OCI-LY7 (cell line): ENCODE measurements at regions not wholly inside any gene's neighbourhood (a gene's known extent, or its start where the extent isn't known, plus 50 kb on each side); places are given as distances from the start of the nearest gene placed in this dataset.

Experiments
- BruUV-seq: library from RNA; stranded (reverse); fragments of 400-500 nt; replicated peaks from 2 replicates; lab custom pipeline; 2021; lab: Mats Ljungman, UMichigan
- CTCF ChIA-PET: fragments of 300-600 bp; sonication (Branson Sonifier 250); formaldehyde crosslinking; loops from one replicate; lab custom pipeline; 2022; ENCODE audit warnings: antibody characterized with exemption; ENCODE audit not compliant: unreplicated experiment; lab: Charles Lee
- POLR2A ChIA-PET: fragments of 300-600 bp; sonication (Branson Sonifier 250); formaldehyde crosslinking; loops from one replicate; lab custom pipeline; 2022; ENCODE audit warnings: antibody characterized with exemption; lab: Charles Lee
- DNase-seq: peaks from one replicate; pipeline ENCODE4 v3.0.0-alpha.2; 2015; ENCODE audit warnings: low spot score
- H2AFZ ChIP-seq: fragments of 200-600 bp; sonication (generic), shearing (Covaris generic); 2 replicates; pipeline ENCODE4 v1.6.1; 2014; ENCODE audit warnings: mild to moderate bottlenecking, antibody characterized with exemption, low read length, moderate library complexity
- H3K27ac ChIP-seq: fragments of 200-600 bp; sonication (generic); 2 replicates; pipeline ENCODE4 v1.5.1; 2014; ENCODE audit warnings: mixed run types, low read depth, mild to moderate bottlenecking, moderate library complexity, low read length, inconsistent platforms; ENCODE audit not compliant: poor library complexity, severe bottlenecking
- H3K36me3 ChIP-seq: fragments of 200-600 bp; sonication (generic); 2 replicates; pipeline ENCODE4 v1.6.1; 2014; ENCODE audit warnings: mild to moderate bottlenecking, antibody characterized with exemption, low read length, moderate library complexity, mixed read lengths; ENCODE audit not compliant: insufficient read depth
- H3K4me1 ChIP-seq: fragments of 200-600 bp; sonication (generic); 2 replicates; pipeline ENCODE4 v1.5.1; 2014; ENCODE audit warnings: mild to moderate bottlenecking, low read length; ENCODE audit not compliant: insufficient read depth, poor library complexity, severe bottlenecking
- H3K4me2 ChIP-seq: fragments of 200-600 bp; sonication (generic); 2 replicates; pipeline ENCODE4 v1.6.1; 2014; ENCODE audit warnings: mild to moderate bottlenecking, low read length
- H3K4me3 ChIP-seq: fragments of 200-600 bp; sonication (generic); 2 replicates; pipeline ENCODE4 v1.5.1; 2014; ENCODE audit warnings: mild to moderate bottlenecking, low read depth, low read length; ENCODE audit not compliant: poor library complexity, severe bottlenecking
- H3K79me2 ChIP-seq: fragments of 200-600 bp; sonication (generic); 2 replicates; pipeline ENCODE4 v1.6.1; 2016; ENCODE audit warnings: low read depth, mild to moderate bottlenecking, low read length, moderate library complexity, mixed read lengths; ENCODE audit not compliant: insufficient read depth
- H3K9me2 ChIP-seq: fragments of 200-600 bp; sonication (generic); 2 replicates; pipeline ENCODE4 v1.6.1; 2016; ENCODE audit warnings: mild to moderate bottlenecking, low read length, mixed read lengths; ENCODE audit not compliant: insufficient read depth
- H3K9me3 ChIP-seq: fragments of 200-600 bp; sonication (generic); 2 replicates; pipeline ENCODE4 v1.6.1; 2014; ENCODE audit warnings: mild to moderate bottlenecking, mixed run types, low read length, mixed read lengths
- H4K20me1 ChIP-seq: fragments of 200-600 bp; sonication (generic); 2 replicates; pipeline ENCODE4 v1.6.1; 2014; ENCODE audit warnings: mild to moderate bottlenecking, antibody characterized with exemption, low read length, moderate library complexity, mixed read lengths; ENCODE audit not compliant: insufficient read depth
- CTCF ChIP-seq: fragments of 200-600 bp; sonication (generic); conservative IDR thresholded peaks from 2 replicates; pipeline ENCODE4 v1.5.1; 2014; ENCODE audit warnings: mild to moderate bottlenecking, antibody characterized with exemption, low read length, moderate library complexity, mixed read lengths
- EZH2phosphoT487 ChIP-seq: fragments of 200-600 bp; sonication (generic); IDR thresholded peaks from 2 replicates; pipeline ENCODE4 v1.6.1; 2018; ENCODE audit warnings: low read depth, borderline replicate concordance, mild to moderate bottlenecking, mixed run types, antibody characterized with exemption, low read length, moderate library complexity, mixed read lengths
- intact Hi-C: fragments of 100-400 bp; cut with micrococcal nuclease; formaldehyde crosslinking; loops from one replicate; pipeline ENCODE4 v1.10.0; 2022; ENCODE audit not compliant: unreplicated experiment

- Histone ChIP-seq H2AFZ (no peak overlapping the region), H4K20me1 (no peaks in the 10 kb centered on the region), H3K9me2 (no peaks in the 10 kb centered on the region), H3K4me3 (no peak overlapping the region), H3K36me3 (no peaks in the 10 kb centered on the region), H3K4me2 (no peak overlapping the region), H3K9me3 (peaks cover 29% of the 10 kb centered on the region), H3K4me1 (no peaks in the 10 kb centered on the region), H3K79me2 (no peaks in the 10 kb centered on the region), H3K27ac (no peak overlapping the region)
- TF ChIP-seq CTCF (no peak), EZH2phosphoT487 (no peak)
- no peak for DNase-seq
- ChIA-PET POLR2A (no interaction called here), CTCF (no interaction called here)
- intact Hi-C loops, result no loop called here
- BruUV-seq, result no TSS peak
Observed at GRCh38 chr21:24671901-24672300, 935.4 kb downstream of the MRPL39 start.

- H3K36me3 ChIP-seq, result no peaks in the 10 kb centered on the region
- no peaks in the 10 kb centered on the region for H3K79me2 ChIP-seq
- BruUV-seq, result no TSS peak
- no peak overlapping the region for H2AFZ ChIP-seq
- no peak overlapping the region for H3K4me3 ChIP-seq
- no peaks in the 10 kb centered on the region for H3K4me1 ChIP-seq
- H3K9me2 ChIP-seq, result no peaks in the 10 kb centered on the region
- POLR2A ChIA-PET, result interaction anchor here (0.6 to 0.8 kb wide), 2 partner anchors 489 to 1089 kb away, joined by 3 read pairs; no protein-coding TSS in a partner anchor
- no peaks in the 10 kb centered on the region for H4K20me1 ChIP-seq
- peaks cover 13% of the 10 kb centered on the region; the same call in 1 of the 2 replicates for H3K9me3 ChIP-seq
- DNase-seq, result no peak
- H3K4me2 ChIP-seq, result no peak overlapping the region
- CTCF ChIA-PET, result no interaction called here
- intact Hi-C loops, result no loop called here
- no peak overlapping the region for H3K27ac ChIP-seq
- TF ChIP-seq EZH2phosphoT487, result no peak
- no peak for TF ChIP-seq CTCF
Observed at GRCh38 chr21:24658926-24659325, 948.4 kb downstream of the MRPL39 start.

- CTCF ChIA-PET, result no interaction called here
- Histone ChIP-seq H2AFZ (no peak overlapping the region), H3K4me1 (no peaks in the 10 kb centered on the region), H3K4me2 (no peak overlapping the region), H3K9me2 (no peaks in the 10 kb centered on the region), H3K79me2 (no peaks in the 10 kb centered on the region), H3K9me3 (peaks cover 13% of the 10 kb centered on the region; the same call in 1 of the 2 replicates), H3K36me3 (no peaks in the 10 kb centered on the region), H3K4me3 (no peak overlapping the region), H3K27ac (no peak overlapping the region), H4K20me1 (no peaks in the 10 kb centered on the region)
- BruUV-seq, result no TSS peak
- intact Hi-C loops, result no loop called here
- TF ChIP-seq EZH2phosphoT487, result no peak
- TF ChIP-seq CTCF, result no peak
- POLR2A ChIA-PET, result interaction anchor here (0.6 kb wide), 1 partner anchor 489 kb away, joined by 3 read pairs; no protein-coding TSS in a partner anchor
- no peak for DNase-seq
Observed at GRCh38 chr21:24658026-24658425, 949.3 kb downstream of the MRPL39 start.
